Esophagus muscularis mucosa (tissue), 4 donors: ENCODE measurements at regions not wholly inside any gene's neighbourhood (a gene's known extent, or its start where the extent isn't known, plus 50 kb on each side); places are given as distances from the start of the nearest gene placed in this dataset.

Experiments
- EP300 ChIP-seq: sonication (generic); formaldehyde crosslinking; IDR thresholded peaks from one replicate; pipeline ENCODE4 v1.6.1; 2017; ENCODE audit warnings: antibody characterized with exemption
- POLR2A ChIP-seq: fragments of 450-650 bp; IDR thresholded peaks from one replicate; pipeline ENCODE4 v1.6.1; 2017; ENCODE audit warnings: antibody characterized with exemption, moderate library complexity, mild to moderate bottlenecking, low read depth
- POLR2AphosphoS5 ChIP-seq, 2 donors: sonication (generic); formaldehyde crosslinking; IDR thresholded peaks; one replicate each; pipeline ENCODE4 v1.6.1; 2017; ENCODE audit warnings: antibody characterized with exemption in 2 of 2
- TF ChIP-seq, protein P1 (sequence below), 3 experiments: fragments of 200-600 bp in 2 of 3; fragments of 450-650 bp in 1 of 3; sonication (generic) in 2 of 3; IDR thresholded peaks; one replicate each; pipeline ENCODE4 v1.5.1; 2017 to 2019; ENCODE audit warnings: antibody characterized with exemption in 3 of 3, mild to moderate bottlenecking in 2 of 3, moderate library complexity in 1 of 3

GRCh38 chr21:28877318-28877884, 115.3 kb downstream of the LTN1 start:
- TF ChIP-seq, protein P1, sequence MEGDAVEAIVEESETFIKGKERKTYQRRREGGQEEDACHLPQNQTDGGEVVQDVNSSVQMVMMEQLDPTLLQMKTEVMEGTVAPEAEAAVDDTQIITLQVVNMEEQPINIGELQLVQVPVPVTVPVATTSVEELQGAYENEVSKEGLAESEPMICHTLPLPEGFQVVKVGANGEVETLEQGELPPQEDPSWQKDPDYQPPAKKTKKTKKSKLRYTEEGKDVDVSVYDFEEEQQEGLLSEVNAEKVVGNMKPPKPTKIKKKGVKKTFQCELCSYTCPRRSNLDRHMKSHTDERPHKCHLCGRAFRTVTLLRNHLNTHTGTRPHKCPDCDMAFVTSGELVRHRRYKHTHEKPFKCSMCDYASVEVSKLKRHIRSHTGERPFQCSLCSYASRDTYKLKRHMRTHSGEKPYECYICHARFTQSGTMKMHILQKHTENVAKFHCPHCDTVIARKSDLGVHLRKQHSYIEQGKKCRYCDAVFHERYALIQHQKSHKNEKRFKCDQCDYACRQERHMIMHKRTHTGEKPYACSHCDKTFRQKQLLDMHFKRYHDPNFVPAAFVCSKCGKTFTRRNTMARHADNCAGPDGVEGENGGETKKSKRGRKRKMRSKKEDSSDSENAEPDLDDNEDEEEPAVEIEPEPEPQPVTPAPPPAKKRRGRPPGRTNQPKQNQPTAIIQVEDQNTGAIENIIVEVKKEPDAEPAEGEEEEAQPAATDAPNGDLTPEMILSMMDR (IDR thresholded peaks at IDR 0.05) = no peak
- TF ChIP-seq POLR2A (no peak), POLR2AphosphoS5 (IDR thresholded peaks at IDR 0.05) (no peak), EP300 (no peak)
